Left forelimb (tissue), 1 donor: ENCODE measurements at regions not wholly inside any gene's neighbourhood (a gene's known extent, or its start where the extent isn't known, plus 50 kb on each side); places are given as distances from the start of the nearest gene placed in this dataset.

ENCODE experiments used
- DNase-seq: peaks from one replicate; pipeline ENCODE4 v3.0.0-alpha.2; 2018; ENCODE audit warnings: low spot score

DNA sequence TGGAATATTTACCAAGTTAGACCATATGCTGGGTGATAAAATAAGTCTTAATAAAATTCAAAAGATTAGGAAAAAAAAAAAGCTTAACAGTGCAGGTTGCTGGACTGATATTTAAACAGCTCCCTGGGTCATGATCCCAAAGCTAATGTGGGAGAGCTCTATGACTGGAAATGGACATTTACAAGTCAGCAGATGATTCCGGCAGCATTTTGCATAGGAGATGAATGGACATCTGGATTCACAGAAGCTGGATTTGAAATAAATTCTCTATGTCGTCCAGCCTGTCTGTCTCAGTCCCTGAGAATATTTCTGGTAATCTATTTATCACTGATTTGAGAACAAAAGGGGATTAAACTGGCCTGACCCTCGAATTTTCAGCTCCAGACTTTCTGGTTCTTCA is 52.3 kb upstream of the KLHL25 start:
- no peak for DNase-seq

DNA sequence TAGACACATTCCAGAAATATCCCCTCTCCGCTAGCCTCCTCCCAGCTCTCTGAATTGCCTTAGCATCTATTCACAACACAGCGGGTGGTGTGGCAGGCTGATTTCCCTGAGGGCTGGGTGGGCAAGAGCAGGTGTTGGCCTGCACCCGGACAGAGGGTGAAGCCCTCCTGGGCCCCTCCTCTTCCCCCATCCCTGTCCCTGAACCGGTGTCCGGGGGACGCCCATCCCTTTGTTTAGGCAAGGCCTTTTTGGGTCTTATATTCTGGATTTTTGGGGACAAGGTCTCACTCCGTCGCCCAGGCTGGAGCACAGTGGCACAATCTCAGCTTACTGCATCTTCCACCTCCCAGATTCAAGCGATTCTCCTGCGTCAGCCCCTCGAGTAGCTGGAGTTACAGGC is 55.2 kb upstream of the KLHL25 start:
- DNase-seq = no peak

DNA sequence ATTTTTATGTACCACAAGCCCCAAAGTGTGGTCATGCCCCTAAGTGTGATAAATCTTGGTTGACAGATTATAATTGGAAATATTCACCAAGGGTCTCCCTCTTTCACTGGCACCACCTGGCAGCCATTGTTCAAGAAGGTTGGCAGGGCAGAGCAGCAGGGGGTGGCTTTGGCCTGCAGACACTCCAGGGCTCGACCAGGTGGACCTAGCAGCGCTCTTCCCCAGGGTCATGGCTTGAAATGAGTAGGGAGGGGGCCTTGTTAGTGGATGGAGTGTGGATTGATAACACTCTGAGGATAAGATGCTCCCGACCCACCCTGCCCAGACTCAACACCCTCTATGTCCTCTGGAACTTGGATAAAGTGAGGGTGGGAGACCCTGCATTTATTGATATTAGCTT is 58.2 kb upstream of the KLHL25 start:
- no peak for DNase-seq

DNA sequence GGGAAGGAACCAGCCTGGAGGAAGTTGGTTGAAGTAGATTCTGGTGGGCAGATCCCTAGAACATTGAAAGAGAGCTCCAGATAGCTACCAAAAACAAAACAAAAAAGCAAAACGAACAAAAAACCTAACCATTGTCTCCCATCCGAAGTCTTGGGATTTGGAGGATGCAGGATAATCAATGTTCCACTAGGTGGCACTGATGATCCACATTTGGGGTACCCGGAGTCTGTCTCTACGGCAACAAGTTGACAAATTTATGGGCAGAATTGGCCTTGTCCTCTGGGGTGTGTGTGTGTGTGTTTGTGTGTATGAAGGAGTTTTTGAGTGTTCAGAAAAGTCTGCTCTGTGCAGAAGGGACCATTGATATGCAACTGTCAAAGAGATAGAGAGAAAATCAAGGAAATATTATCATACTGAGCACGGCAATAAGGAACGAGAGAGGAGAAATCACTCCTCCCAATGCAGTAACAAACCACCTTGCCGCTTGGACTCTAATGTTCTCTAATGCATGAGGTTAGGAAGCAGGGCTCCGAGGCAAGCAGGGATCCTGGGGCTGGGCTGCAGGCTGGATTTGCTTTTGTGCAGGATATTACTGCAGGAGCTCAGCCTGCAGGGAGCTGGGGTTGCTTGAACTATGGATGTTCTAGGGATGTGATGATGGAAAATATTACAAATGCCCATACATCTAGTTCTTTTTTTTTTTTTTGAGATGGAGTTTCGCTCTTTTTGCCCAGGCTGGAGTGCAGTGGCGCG is 59.8 kb upstream of the KLHL25 start:
- no peak for DNase-seq

DNA sequence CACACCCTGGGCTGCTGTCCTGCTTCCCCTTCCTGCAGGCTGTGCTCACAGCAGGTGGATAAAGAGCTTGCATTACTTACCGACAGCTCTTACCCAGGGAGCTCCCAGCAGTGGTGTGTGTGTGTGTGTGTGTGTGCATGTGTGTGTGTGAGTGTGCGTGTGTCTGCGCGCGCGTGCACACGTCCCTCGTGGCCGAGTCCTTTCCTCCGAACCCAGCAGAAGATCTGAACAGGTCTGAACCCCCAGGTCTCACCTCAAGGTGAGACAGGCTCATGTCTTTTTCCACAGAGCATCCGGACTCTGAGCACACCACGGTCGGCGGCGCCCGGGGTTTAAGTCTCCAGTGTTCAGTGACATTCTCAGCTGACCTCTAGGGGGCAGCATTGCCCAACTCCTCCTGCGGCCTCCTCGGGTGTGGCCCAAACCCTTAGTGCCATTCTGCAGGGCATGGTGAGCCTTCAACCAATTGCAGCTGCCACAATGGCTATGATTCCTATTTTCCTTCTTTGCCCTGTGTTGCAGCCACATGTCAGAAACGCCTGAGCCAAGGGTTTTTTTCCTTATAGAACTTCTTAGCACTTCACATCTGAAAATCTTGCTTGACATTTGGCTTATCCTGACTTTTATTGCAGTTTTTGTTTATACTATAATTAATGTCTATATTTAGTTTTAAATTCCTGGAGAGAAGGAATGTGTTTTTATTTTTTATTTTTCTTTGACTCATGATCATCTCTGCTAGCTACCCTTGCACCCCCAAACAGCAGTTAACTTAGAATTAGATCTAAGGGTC is 64.1 kb upstream of the KLHL25 start:
- DNase-seq = no peak

DNA sequence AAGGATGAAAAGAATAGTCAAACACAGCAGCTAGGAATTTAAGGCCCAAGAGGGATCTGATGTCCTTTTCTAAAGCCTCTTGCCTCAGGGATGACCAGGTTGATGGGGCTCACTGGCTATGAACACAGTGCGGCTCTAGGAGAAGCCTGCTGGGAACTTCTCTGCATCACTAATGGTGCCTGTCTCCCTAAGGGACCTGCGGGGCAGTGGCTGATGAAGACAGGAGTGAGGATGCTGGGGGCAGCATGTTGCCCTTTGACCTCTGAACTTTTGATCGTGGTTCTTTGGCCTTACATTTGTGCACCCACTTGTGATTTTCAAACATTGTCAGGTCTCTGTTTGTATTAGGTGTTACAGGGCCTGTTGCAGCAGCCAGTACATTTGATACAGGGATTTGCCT is 64.9 kb upstream of the KLHL25 start:
- no peak for DNase-seq

DNA sequence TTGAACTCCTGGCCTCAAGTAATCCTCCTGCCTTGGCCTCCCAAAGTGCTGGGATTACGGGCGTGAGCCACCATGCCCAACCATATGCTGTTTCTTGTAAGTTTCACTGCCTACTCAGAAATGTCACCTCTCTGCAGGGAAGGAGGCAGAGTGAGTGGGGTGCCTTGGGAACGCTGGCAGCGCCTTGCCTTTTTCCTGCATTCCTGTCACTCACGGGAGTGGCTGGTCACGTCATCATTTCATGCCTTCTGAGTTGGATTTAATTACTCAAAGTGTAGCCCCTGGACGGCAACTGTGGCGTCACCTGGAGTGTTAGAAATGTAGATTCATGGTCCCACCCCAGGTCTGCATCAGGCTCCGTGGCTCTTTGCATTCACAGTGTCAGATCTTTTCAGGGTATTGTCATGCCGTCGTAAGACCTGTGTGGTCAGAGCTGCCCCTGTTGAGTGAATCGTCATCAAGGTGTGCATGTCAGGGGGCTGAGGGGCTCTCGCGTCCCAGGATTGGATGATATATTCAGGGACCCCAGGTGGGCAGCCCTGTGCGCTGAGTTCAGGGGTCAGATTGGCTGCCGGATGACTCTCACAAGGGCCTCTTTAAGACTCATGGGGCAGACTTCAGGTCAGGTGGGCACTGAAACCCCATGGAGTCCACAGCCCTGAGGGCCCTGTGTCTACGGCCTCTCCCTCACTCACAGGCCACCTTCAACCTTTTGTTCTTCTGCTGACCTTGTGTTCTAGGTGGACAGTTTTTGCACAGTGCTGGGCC is 65.9 kb upstream of the KLHL25 start:
- no peak for DNase-seq

DNA sequence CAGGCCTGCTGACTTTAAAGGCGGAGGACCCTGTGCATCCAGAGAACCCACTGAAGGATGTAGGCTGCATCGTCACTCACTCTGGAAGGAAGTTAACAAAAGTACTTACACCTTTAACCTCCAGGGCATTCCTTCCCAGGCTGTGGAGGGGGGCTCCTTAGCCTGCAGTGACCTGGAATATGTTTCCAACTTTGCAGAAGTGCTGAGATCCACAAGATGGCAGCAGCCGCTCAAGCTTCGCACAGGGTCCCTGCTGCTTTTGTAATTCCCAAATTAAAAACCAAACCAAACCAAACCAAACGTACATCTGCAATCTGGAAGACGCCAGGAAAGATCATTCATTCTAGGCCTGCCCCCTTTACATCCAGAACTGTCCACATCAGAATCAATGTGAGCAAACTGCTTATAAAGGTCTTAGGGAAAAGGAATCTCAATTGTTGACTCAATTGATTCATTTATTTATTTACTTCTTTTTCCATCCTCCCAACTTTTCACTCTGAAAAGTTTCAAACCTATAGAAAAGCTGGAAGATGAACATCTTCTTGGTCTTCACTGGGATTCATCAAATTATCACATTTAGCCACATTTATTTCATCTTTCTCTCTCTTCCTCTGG is 70.5 kb upstream of the KLHL25 start:
- DNase-seq = no peak

DNA sequence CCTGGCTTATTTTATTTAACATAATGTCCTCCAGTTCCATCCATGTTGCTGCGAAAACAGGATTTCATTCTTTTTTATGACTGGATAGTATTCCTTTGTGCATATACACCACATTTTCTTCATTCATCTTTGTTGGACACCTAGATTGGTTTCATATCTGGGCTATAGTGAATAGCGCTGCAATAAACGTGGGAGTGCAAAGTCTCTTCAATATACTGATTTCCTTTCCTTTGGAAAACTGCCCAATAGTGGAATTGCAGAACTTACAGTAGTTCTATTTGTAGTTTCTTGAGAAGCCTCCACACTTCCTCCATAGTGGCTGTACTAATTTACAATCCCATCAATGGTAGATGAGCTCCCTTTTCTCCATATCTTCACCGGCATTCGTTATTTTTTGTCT is 72.5 kb upstream of the KLHL25 start:
- no peak for DNase-seq

DNA sequence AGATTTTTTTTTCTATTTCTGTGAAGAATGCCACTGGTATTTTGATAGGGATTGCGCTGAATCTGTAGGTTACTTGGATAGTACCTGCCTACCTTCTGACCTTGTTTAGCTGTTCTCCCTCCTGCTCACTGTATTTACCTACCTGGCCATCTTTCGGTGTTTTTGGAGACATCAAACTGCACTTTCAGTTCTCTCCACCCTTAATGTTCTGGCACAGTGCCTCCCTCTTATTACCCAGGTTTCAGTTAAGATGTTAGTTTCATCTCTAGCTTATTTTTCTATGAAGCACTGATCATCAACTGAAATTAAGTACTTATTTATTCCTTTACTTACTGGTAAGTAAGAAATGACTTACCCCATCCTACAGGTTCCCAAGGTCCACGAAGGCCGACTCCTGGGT is 74.4 kb upstream of the KLHL25 start:
- DNase-seq = no peak

DNA sequence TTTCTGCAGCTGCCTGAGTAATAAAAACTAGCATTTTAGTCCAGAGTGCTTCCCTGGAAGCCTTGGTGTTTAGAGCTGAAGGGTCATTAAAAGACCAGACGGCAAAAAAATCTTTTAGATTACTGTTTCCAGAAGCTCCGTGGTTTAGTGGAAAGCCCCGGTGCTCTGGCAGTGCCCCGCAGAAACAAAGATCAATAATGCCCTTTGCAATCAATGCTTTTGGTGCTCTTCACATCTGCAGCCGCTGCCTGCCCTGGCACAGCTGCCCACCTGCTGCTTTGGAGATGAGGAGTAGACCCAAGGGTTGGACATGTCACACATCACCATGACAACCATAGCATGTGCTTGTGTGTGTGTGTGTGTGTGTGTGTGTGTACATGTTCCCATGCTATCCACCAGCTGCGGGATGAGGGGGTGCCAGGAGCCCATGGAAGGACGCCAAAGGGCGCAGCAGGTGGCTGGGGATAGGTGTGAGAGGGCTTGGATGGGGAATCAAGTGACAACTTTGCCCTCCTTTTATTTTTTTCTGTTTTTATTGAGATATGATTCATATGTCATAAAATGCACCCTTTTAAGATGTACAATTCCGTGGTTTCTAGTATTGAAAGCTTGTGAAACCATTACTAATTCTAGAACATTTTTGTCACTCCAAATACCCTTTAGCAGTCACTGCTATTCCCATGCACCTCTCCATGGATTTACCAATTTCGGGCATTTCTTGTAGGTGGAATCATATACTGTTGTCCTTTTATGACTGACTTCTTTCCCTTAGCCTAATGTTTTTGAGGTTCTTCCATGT is 75.7 kb upstream of the KLHL25 start:
- no peak for DNase-seq

DNA sequence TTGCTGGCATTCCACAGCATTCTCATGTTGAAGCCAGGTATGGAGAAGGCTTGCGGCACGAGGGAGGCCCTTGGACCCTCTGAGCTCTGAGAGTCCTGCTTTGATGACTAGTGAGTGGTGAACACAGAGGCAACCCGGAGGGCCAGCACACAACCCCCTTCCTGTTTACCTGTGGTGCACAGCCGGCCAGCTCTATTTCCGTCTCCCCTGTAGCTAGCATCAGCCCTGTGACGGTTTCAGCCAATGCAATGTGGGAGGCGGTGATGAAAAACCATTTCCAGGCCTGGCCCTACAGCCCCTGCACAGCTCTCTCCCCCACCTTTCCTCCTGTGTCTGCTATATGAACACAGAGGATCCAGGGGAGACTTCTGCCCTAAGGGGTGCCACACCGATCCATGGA is 76.8 kb upstream of the KLHL25 start:
- no peak for DNase-seq

DNA sequence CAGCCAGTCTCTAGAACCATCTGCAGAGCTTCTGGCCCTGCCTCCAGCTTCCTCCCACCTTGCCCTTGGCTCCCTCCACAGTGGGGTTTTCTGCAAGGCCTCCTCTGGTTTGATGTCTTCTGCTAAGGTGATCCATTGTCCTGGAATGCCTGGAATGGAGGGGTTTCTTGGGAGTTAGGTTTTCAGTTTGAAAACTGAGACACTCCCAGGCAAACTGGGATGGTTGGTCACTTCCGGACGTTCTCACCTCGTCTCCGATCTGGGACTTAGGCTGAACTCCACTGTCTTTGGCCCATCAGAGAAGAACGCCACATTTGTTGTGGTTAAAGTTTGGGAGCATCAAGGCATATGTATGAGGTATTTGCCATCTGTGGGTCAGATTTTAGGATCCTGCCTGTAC is 77.4 kb upstream of the KLHL25 start:
- DNase-seq = no peak

DNA sequence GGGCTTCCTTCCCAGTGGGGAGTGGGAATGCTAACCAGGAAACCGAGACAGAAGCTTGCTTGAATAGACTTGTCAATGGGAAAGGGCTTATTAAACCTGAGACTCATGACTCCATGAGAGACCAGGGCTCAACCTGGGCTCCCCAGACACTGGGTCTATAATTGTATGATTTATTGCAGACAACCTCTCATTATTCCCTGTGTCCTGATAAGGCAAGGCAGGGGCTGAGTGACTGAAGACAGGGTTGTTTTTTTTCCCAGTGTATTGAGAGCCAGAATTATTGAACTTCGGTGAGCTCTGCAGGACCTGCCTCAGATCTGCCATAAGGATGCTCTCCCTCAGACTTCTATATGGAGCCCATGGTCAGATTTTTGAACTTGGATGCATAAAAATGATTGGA is 79.5 kb upstream of the KLHL25 start:
- DNase-seq = no peak

DNA sequence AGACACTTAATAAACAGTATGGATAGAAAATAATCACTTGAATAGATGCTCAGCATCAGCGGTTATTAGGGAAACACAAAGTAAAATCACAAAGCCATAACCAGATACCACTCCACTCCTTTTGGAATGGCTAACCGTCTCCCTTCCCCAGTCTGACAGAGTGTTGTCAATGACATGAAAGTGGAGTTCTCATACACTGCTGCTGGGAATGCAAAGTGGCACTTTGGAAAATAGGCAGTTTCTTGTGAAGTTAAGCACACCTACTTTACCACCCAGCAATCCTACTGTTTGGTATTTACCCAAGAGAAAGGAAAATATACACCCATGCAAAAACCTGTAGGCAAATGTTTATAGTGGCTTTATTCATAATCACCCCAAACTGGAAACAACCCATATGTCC is 81.0 kb upstream of the KLHL25 start:
- no peak for DNase-seq

DNA sequence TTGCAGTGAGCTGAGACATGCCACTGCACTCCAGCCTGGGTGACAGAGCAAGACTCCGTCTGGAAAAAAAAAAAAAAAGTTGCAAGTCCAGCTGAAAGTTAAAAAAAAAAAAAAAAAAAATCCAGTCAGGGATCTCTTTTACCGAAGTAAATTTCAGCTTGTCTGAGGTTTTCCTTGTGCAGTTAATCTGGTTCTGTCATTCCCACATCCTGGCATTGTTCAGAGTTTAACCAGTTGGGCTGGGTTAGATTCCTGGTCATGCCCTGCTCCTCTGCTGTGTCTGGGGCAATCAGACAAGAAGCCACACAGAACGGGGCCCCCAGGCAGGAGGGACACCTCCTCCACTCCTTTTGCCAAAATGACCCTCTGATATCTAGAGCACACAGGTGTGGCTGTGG is 84.1 kb upstream of the KLHL25 start:
- no peak for DNase-seq

DNA sequence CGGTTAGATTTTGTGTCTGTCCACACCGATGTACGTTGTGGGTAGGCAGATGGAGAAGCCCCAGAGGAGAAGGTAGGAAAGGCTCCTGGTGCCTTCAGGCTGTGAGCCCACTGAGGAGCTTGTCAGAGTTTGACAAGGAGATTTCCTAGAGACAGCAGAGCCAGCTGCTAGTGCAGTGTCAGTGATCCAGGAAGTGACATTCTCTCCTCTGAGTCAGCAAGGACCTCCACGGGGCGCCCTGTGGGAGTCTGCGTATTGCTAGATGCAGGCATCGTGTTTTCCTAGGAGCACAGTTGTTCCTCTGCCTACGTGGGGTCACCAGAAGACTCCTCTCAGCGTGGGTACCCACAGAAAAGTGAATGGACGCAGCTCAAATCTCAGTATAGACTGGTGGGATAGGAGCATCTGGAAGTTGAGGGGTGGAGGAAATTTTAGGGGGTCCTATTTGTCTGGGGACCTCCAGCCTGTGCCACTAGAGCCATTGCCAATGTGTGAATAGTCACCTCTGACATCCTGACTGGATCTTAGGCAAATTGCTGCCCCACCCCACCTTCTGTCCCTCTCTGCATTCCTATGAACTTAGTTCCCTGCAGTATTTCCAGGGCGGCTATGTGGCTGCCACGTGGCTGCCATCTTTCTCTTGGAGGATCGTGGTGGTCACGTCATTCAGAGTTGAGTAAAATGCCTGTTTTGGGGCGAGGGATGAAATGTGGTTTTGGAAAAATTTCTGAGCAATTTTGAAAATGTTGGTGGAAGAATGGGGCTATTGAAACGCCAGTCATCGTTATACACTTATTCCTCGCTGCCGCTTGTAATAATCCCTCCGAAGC is 84.8 kb upstream of the KLHL25 start:
- DNase-seq = no peak

DNA sequence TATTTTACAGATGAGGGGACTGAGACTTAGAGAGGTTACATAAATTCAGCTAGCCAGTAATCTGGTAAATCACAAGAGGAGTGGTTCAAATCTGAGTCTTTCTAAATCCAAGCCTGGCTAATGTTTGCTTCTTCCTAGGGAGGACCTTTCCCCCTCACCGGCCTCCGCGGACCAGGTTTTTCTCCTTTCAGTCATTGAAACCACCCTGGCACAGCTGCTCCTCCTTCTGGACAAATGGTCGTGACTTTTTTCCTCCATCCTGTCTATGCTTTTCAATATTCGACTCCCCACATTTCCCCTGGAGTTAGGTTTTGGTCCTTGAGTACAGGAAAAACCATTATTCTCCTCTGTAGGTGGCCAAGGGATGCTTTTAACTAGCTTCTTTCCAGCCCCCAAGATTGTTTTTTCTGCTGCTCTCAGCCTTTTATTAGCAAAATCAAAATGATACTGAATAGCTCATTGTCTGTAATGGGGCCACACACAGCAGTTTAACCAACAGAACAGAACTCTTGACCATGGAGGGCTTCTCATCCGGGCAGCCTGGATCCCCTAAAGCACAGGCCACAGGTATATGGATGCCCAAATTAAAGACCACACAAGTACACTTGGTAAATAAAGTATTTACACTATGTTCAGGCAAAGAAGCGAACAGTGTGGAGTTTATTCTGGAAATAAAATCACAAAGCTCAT is 85.9 kb upstream of the KLHL25 start:
- DNase-seq = no peak

DNA sequence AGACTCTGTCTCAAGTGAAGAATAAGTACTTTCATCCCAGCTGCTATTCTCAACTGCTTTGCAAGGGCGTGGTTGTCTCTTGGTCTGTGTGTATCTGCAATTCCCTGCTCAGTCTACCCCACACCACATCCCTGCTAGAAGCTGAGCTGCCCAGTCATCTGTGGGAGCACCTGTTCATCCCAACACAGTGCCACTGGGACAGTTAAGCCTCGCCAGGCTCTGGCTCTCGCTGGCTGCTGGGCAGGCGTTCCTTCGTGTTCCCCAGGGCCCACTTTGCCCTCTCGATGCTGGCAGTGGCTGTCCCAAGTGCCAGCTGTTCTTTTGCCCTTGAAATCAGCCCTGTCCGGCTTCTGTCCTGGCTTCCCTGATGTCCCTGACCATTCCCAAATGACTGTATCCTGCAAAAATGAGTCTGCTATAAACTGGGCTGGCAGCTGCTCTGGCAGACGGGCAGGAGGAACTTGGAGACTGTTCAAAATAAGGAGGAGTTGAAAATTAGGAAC is 91.6 kb upstream of the KLHL25 start:
- peak; percentile 77 for DNase-seq
